Hippocampal formation (tissue), 2 donors: ENCODE measurements at regions not wholly inside any gene's neighbourhood (a gene's known extent, or its start where the extent isn't known, plus 50 kb on each side); places are given as distances from the start of the nearest gene placed in this dataset.
A peak's percentile ranks its signal among the peaks of the same experiment; 100 is the strongest.

Experiments
- DNase-seq, 2 donors: peaks; one replicate each; lab custom pipeline; 2025; lab: John Stamatoyannopoulos, UW

GRCh38 chr2:104606056-104606455 lies 247.9 kb upstream of the POU3F3 start:
- no peak for DNase-seq

GRCh38 chr2:104616856-104617255 lies 237.1 kb upstream of the POU3F3 start:
- DNase-seq: no peak

GRCh38 chr2:104620801-104621200 lies 233.1 kb upstream of the POU3F3 start:
- DNase-seq: no peak

- no peak for DNase-seq
These were observed 218.3 kb upstream of the POU3F3 start for GRCh38 chr2:104635608-104636007.

- no peak for DNase-seq
These were observed 215.6 kb upstream of the POU3F3 start for GRCh38 chr2:104638190-104638858.

- DNase-seq: no peak
These were observed 215.1 kb upstream of the POU3F3 start for GRCh38 chr2:104638859-104639202.

- no peak for DNase-seq
These were observed 212.1 kb upstream of the POU3F3 start for GRCh38 chr2:104641786-104642185.

- DNase-seq: no peak
These were observed 205.5 kb upstream of the POU3F3 start for GRCh38 chr2:104648376-104648775.

GRCh38 chr2:104649866-104650265 lies 204.0 kb upstream of the POU3F3 start:
- no peak for DNase-seq

GRCh38 chr2:104650405-104650996 lies 203.4 kb upstream of the POU3F3 start:
- no peak for DNase-seq

- DNase-seq: no peak
These were observed 199.1 kb upstream of the POU3F3 start for GRCh38 chr2:104654811-104655210.

GRCh38 chr2:104656571-104657163 lies 197.2 kb upstream of the POU3F3 start:
- DNase-seq: no peak

- peak in 1 of 2 donors; percentile 40 for DNase-seq
These were observed 195.6 kb upstream of the POU3F3 start for GRCh38 chr2:104658144-104658835.

GRCh38 chr2:104658904-104659591 lies 194.9 kb upstream of the POU3F3 start:
- peak in 1 of 2 donors; percentile 36 for DNase-seq

GRCh38 chr2:104660991-104661390 lies 192.9 kb upstream of the POU3F3 start:
- DNase-seq: no peak

GRCh38 chr2:104664672-104665071 lies 189.2 kb upstream of the POU3F3 start:
- DNase-seq: no peak

- DNase-seq: no peak
These were observed 185.3 kb upstream of the POU3F3 start for GRCh38 chr2:104668631-104669030.

- no peak for DNase-seq
These were observed 180.7 kb upstream of the POU3F3 start for GRCh38 chr2:104673225-104673624.

GRCh38 chr2:104678181-104678580 lies 175.7 kb upstream of the POU3F3 start:
- DNase-seq: no peak

- DNase-seq: no peak
These were observed 168.3 kb upstream of the POU3F3 start for GRCh38 chr2:104685591-104685990.

- DNase-seq: no peak
These were observed 166.8 kb upstream of the POU3F3 start for GRCh38 chr2:104687147-104687546.

GRCh38 chr2:104690255-104690984 lies 163.5 kb upstream of the POU3F3 start:
- no peak for DNase-seq
